HG03439 (cell line): ENCODE measurements at regions not wholly inside any gene's neighbourhood (a gene's known extent, or its start where the extent isn't known, plus 50 kb on each side); places are given as distances from the start of the nearest gene placed in this dataset.
"Not testable (repeated sequence)": the region's sequence is repeated elsewhere in the genome, so short reads cannot be mapped to it uniquely, and the experiment has no call there.

ENCODE experiments used
- ATAC-seq: cut with Tn5 transposase; IDR thresholded peaks from one replicate; pipeline ENCODE4 v1.9.1; 2021; ENCODE audit warnings: mild to moderate bottlenecking, moderate library complexity; ENCODE audit not compliant: unreplicated experiment

DNA sequence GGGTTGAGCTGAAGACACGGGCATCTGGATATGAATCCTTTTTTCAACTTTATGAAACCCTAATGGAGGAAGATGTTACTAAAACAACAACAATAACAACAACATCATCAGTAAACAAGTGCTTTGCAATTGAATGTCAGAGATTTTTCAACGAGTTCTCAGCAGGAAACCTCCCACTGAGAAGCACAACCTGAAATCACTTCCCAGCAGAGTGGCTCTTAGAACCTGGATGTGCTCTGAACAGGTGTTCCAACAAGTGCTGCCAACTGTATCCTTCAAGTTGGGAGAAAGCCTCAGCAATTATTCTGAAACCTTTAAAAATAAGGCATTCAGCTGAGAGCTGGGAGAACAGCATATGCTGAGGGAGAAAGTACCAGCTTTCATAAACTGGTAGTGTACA is 1622.7 kb upstream of the CELF4 start:
- ATAC-seq: no peak

DNA sequence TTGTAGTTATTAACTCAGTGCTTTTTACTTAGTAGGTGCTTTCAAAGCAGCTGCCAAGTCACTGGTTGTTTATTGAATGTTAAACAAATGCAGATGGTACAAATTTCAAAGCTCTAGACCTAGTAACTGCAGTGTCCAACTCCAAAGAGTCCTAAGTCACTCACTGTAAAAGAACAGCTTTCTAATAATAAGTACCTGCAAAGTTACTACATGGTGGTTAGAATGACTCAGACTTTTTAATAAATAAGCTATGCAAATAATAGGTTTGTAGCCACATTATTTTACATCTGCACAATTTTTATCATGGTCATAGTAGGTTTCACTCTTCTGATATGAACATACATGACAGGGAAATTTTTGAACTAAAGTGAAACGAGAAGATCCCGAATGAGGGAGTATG is 1620.4 kb upstream of the CELF4 start:
- no peak for ATAC-seq

DNA sequence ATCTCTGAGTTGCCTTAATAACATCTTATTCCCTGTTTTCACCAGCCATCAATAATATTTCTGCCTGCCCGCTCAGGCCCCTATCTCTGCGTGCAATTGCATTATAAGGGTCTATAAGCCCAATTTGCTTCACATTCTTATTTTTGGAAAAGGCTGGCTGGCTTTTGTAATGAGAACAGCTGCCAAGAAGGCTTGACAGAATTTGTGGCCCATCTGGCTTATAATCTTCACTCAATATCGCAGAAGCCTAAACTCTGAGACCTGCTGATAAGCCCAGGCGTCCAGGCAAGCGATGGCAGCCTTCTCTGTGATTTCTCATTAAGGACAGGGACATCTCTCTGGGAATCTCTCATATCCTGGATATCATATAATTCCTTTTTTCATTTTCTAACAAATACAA is 1618.6 kb upstream of the CELF4 start:
- ATAC-seq: no peak

DNA sequence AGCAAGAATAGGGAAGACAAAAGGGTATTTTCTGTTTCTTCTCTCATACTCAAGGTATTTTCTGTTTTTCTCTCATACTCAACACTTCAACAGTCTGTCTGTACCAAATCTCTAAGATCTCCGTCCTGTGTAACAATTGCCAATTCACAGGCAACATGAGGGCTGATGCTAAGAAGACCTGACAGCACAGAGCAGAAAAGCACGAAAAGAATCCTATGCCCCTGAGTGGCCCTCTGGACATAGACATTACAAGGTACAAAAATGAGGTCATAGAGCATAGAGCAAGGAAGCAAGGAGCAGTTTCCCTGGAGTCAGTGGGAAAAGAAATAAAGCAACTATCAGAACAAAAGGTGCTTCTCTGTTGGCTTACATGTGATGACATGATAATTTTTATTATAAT is 1612.6 kb upstream of the CELF4 start:
- no peak for ATAC-seq

DNA sequence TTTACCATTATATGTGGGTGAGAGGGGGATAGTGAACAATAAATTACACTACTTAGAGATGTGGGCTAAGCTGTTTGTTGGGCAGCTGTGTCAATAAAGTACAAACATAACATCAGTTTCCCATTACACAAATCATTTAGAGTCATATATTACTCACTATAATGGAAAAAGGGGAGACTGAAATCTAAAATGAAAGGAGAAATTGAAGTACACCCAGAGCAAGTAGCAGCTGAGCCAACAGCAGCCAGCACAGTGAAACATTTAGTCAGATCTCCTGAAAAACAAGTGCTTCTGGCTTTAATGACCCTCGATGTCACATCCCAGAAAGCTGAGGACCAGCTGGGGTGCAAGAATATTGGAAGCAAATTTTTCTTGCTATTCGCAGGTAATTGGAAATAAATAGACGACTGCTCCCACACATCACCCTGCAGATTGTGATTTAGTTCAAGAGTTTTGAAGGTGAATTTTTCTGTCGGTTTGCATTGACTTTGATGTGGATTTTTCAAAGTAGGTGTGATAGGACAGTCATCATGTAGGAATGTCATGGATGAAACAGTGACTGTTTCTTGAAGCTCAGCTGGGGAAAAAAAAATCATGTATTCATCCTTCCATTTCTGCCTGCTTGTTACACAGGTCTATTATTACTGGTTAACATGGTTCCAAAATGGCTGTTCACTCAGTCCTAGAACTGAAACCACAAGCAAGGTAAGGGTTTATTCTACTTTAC is 1607.3 kb upstream of the CELF4 start:
- ATAC-seq: no peak

DNA sequence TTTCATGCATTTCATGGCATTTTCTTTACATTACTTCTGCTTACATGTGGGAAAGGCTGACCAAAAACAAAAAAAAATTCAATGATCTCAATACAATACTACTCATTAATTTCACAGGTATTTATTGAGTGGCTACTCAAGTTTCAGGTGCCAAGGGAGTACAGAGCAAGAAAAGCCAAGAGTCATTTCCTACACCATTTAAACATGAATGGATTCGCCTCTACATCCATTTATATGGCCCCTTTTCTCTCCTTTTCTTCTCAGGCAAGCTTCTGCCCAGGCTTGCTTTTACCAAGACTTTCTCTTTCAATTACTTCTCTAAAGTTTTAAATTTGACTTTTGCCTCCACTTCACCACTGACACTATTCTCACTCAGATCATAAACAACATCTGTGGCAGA is 1603.1 kb upstream of the CELF4 start:
- ATAC-seq: no peak

DNA sequence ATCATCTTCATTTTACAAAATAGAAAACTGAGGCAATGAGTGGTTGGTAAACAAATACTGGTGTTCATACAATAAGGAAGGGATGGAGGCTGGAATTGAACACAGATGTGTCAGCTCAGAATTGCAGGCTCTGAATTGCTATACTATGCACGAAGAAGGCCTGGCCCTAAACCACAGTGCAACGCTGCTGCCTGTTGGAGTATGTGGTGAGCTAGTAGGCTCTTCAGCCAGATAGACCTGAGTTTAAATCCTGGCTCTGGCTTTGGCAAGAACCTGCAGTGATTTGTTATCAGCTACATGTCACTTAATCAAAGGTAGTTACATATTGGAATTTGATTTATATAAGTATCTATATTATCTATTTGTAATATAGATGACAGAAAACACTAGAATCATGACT is 1602.4 kb upstream of the CELF4 start:
- ATAC-seq: no peak

DNA sequence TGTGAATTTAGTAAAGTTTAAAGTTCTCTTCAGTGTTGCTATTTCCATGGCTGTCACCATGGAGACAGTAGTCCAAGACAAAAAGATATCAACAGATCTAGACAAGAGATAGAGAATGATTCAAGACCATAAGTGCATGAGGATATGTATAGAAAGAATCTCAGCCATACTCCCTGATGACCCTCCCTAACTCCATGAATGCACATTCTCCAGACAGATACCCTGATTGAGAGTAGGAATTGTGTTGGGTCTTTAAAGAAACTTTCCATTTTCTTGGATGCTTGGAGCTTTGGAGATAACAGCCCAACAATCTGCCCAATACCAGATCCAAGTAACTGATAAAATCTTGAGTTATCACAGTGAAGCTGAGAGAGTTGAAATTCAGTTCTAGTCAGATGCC is 1601.2 kb upstream of the CELF4 start:
- no peak for ATAC-seq

DNA sequence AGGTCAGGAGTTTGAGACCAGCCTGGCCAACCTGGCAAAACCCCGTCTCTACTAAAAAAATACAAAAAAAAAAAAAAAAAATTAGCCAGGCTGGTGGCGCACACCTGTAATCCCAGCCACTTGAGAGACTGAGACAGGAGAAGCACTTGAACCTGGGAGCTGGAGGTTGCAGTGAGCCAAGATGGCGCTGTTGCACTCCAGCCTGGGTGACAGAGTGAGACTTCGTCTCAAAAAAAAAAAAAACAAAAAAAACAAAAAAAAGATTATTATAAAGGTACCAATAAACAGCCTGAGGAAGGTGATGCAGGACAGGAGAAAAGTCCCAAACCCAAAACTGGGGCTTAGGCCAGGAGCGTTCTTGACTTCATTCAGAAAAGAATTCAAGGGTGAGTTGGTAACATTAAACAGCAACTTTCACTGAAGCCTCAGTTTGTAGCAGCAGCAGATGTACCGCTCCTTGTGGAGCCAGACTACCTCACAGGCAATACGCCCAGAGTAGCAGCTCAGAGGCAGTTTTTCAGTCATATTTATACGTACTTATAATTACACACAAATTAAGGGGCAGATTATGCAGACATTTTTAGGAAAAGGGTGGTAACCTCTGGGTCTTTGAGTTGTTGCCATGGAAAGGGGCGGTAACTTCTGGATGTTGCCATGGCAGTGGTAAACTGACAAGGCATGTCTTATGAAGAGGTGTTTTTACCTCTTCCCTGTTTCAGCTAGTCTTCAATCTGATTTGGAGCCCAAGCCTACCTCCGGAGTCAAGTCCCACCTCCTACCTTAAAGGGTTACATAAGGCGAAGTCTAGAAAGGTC is 1596.6 kb upstream of the CELF4 start:
- no peak for ATAC-seq

DNA sequence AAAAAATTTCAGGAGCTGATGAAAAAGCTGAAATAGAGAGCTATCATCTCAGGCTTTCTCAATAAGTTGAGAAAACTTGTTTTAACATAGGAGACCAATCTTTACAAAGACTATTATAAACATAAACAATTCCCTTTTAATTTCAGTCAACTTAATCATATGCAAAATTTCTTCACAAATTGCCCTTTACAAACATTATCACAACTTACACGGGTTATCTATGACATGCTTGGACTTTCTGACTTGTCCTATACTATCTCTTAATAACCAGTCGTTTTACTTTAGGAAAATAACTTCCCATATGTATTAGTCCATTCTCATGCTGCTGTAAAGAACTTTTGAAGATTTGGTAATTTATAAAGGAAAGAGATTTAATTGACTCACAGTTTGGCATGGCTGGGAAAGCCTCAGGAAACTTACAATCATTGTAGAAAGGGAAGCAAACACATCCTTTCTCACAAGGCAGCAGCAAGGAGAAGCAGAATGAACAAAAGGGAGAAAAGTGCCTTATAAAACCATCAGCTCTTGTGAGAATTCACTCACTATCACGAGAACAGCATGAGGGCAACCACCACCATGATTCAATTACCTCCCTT is 1583.7 kb upstream of the CELF4 start:
- no peak for ATAC-seq

DNA sequence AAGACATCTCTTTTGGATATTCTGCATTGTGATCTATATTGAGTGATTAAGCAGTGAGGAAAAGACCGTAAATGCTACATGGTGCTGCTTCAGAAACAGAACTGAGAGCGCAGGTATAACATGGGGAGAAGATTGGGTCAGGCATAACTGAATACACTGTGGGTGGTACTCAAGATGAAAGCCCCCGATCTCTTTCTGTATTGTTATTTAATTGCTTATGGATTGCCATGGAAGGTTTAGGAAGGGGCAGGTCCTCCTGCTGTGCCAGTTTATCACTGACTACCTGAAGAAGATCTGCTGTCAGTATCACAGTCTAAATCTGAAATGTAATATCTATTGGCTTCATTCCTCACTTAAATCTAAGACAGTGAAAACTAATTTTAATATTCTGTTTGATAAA is 1568.7 kb upstream of the CELF4 start:
- no peak for ATAC-seq

DNA sequence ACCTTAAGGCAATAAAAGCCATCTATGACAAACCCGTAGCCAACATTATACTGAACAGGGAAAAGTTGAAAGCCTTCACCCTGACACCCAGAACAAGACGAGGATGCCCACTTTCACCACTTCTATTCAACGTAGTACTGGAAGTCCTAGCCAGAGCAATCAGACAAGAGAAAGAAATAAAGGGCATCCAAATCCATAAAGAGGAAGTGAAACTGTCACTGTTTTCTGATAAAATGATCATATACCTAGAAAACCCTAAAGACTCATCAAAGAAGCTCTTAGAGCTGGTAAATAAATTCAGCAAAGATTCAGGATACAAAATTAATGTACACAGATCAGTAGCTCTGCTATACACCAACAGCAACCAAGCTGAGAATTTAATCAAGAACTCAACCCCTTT is 1561.9 kb upstream of the CELF4 start:
- not testable (repeated sequence) for ATAC-seq

DNA sequence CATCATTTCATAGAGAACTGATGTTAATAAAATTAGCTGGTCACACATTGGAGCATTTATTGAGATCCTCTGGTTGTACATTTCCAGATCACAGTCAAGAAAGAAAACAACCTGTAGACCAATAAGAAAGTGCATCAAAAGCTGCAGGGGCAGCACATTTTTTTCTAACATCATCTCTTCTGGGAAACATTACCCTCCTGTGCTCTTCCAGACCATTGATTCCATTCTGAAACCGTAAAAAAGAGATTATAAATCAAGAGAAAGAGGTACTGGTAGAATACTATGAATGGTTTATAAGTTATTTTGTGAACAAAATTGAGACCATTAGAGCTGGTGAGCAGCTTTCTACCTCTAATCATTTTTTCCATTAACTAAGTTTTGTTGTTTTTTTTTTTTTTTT is 1548.2 kb upstream of the CELF4 start:
- ATAC-seq: no peak

DNA sequence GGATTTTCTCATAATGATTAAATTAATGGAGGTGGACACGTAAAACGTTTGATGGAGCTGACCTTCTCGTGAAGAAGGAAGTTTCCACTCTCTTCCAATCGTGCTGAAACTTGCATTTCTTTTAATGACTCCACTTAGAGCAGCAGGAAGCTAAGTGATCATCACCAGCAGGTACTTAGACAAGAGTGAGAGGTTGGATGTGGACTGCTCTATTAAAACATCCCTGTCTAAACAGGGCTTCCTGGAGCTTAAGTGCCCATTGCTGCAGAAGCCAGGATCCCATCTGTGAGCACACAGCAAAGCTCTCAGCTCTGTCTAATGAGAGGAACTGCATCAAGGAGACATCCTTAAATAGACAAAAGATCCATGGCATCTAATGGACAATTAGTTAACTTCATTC is 1539.5 kb upstream of the CELF4 start:
- no peak for ATAC-seq

DNA sequence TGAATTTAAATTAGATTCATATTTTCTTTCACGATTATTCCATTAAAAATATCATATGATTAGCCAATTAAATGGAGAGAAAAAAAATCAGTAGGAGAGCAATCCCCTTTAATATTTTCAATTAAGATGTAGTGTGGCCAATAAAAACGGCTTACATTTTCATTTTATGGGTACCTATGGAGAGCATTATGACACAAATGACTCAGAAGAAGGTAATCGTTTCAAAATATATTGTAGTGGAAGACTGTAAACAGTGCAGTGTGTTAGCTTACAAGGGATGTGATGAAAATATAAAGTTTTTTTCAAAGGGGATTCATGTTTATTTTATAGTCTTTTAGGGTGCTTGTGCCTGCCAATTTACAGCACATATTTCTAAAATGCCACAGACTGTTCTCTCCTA is 1507.4 kb upstream of the CELF4 start:
- ATAC-seq: no peak

DNA sequence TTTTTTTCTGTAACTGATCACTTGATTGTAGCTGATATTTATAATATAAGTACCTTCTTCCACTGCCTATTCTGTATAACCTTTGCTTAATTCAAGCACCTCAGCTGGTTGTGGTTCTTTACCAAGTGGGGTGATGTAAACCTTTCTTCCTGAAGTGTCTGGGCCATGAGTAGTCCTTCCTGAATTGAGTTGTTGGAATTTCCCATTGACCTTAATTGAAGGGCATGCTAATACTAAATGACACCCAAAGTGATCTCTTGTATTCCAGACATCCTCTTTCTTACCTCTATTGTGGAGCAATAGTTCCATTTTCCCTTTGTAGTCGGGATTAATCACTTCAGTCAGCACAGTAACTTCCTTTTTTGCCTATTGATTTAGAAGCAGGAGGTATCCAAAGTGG is 1496.8 kb upstream of the CELF4 start:
- ATAC-seq: no peak

DNA sequence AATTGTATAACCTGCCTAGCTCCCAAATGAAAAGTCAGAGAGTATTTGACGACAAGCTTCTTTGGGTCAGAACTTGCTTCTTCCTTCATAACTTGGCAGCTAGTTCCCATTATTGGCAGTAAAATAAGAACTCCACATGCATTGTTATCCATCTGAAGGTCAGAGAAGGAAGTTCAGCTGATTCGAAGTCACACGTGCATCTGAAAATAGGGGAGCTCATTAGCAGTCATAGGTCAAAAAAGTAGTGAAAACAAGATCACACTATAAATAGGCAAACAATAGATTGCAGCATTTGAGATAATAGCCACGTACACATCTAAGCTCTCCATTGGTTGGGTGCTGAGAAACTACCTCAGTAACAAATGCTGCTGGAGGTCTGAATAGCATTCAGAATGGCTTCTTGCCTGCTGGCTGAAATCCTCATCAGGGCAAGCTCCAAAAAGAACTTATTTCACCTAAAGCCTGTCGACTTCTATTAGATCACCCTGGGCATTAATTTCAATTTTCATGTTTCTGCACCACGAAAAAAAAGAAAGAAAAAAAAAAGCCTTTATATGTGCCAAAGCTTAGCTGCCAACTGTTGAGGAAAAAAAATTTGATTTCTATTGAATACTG is 1492.9 kb upstream of the CELF4 start:
- no peak for ATAC-seq

DNA sequence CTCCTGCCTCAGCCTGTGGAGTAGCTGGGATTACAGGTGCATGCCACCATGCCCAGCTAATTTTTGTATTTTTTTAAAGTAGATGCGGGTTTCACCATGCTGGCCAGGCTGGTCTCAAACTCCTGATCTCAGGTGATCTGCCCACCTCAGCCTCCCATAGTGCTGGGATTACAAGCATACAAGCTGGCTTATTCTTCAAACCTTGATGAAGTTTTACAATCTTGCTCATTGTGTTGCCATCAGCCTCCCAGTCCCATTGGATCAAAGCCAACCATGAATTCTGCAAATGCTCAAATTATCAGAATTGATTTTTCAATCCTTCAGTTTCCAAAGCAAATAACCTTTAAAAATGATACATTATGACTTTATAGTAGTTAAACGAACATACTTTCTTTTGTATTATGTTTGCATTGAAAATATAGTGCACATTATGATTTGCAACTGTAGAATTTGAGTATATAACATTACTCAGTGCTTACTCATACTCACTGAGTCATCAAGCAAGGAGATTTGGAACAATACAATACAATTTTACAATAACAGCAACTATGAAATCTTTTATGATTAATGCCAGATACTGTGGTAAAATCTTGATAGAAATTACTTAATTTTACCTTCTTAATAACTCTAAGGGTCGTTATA is 1491.9 kb upstream of the CELF4 start:
- no peak for ATAC-seq

DNA sequence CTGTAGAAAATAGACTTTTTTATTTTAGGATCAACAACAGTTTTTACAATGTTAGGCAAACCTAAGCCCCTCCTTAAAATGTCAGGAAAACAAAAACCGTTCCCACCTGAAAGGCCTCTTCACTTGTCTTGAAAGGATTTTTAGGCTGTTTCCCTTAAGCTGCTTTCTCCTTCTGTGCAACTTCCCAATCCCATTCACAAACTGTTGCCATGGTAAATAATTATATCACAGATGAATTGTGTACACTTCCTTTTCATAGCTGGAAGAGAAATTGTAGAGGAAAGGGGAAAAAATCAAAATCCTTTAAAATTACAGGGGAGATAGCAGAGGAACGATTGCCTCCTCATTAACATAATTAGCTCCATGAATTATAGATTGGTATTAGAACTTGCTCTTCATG is 1488.0 kb upstream of the CELF4 start:
- ATAC-seq: no peak

DNA sequence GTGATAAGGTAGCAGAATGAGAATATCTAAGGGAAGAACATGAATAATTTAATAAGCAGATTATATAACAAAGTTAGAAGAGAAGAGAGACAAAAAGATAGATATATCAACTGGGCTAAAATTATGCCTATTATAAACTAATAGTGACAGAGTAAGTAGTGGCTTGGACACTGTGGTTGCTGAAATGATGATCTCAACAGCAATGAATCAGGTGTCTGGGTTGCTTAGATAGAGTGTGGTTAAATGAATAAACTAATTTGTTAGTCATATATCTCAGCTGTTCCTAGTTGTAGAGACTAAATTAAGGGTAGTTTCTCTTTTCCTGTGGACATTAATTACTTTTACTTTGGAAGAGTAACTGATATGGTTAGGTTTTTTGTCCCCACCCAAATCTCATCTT is 1485.4 kb upstream of the CELF4 start:
- no peak for ATAC-seq

DNA sequence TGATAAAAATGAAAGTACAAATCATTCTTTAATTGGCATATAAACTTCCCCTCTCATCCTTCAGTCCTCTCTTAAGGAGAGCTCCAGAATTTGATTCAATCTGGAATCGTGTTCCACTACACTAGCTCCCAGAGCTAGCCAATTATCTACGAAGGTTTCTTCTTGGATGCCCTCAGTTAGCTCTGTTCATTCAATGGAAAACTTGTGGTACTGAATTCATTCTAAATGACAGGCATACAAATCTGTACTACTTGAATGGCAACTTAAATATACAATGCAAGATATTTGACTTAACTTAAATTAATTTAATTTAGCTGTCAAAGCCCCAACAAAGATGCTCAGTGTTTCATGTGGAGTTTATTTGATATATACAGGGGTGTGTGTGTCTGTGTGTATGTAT is 1474.2 kb upstream of the CELF4 start:
- ATAC-seq: no peak
